Superior temporal gyrus (tissue), 1 donor: ENCODE measurements at regions not wholly inside any gene's neighbourhood (a gene's known extent, or its start where the extent isn't known, plus 50 kb on each side); places are given as distances from the start of the nearest gene placed in this dataset.
A peak's percentile ranks its signal among the peaks of the same experiment; 100 is the strongest.
"Not testable (repeated sequence)": the region's sequence is repeated elsewhere in the genome, so short reads cannot be mapped to it uniquely, and the experiment has no call there.

ENCODE experiments used
- DNase-seq: peaks from one replicate; pipeline ENCODE4 v3.0.0-alpha.2; 2016; ENCODE audit errors: extremely low spot score

- DNase-seq, result no peak
Observed at GRCh38 chr11:13169709-13170108, 107.9 kb upstream of the BMAL1 start.

- DNase-seq, result no peak
Observed at GRCh38 chr11:13174090-13174489, 103.5 kb upstream of the BMAL1 start.

GRCh38 chr11:13183094-13183825, 94.3 kb upstream of the BMAL1 start:
- DNase-seq, result peak; percentile 80

- no peak for DNase-seq
Observed at GRCh38 chr11:13183826-13184196, 93.8 kb upstream of the BMAL1 start.

GRCh38 chr11:13184295-13184794, 93.2 kb upstream of the BMAL1 start:
- DNase-seq, result no peak

GRCh38 chr11:13188179-13188578, 89.4 kb upstream of the BMAL1 start:
- DNase-seq, result no peak

- no peak for DNase-seq
Observed at GRCh38 chr11:13189561-13190426, 87.8 kb upstream of the BMAL1 start.

GRCh38 chr11:13193613-13194012, 84.0 kb upstream of the BMAL1 start:
- no peak for DNase-seq

GRCh38 chr11:13197374-13197773, 80.2 kb upstream of the BMAL1 start:
- not testable (repeated sequence) for DNase-seq

- DNase-seq, result peak; percentile 26
Observed at GRCh38 chr11:13205486-13205885, 72.1 kb upstream of the BMAL1 start.

- DNase-seq, result no peak
Observed at GRCh38 chr11:13206086-13206640, 71.4 kb upstream of the BMAL1 start.

GRCh38 chr11:13207270-13207664, 70.3 kb upstream of the BMAL1 start:
- DNase-seq, result no peak

- DNase-seq, result peak; percentile 68
Observed at GRCh38 chr11:13207665-13208594, 69.7 kb upstream of the BMAL1 start.

GRCh38 chr11:13208921-13209320, 68.7 kb upstream of the BMAL1 start:
- peak; percentile 46 for DNase-seq

GRCh38 chr11:13209379-13209778, 68.2 kb upstream of the BMAL1 start:
- DNase-seq, result no peak

- peak; percentile 75 for DNase-seq
Observed at GRCh38 chr11:13210424-13210823, 67.2 kb upstream of the BMAL1 start.

- no peak for DNase-seq
Observed at GRCh38 chr11:13214276-13214675, 63.3 kb upstream of the BMAL1 start.

- DNase-seq, result no peak
Observed at GRCh38 chr11:13215149-13215548, 62.4 kb upstream of the BMAL1 start.

GRCh38 chr11:13216019-13216710, 61.4 kb upstream of the BMAL1 start:
- DNase-seq, result no peak

GRCh38 chr11:13216711-13217075, 60.9 kb upstream of the BMAL1 start:
- DNase-seq, result no peak

- DNase-seq, result not testable (repeated sequence)
Observed at GRCh38 chr11:13218685-13219084, 58.9 kb upstream of the BMAL1 start.
